ENCODE measurements at regions not wholly inside any gene's neighbourhood (a gene's known extent, or its start where the extent isn't known, plus 50 kb on each side); places are given as distances from the start of the nearest gene placed in this dataset.

DNA sequence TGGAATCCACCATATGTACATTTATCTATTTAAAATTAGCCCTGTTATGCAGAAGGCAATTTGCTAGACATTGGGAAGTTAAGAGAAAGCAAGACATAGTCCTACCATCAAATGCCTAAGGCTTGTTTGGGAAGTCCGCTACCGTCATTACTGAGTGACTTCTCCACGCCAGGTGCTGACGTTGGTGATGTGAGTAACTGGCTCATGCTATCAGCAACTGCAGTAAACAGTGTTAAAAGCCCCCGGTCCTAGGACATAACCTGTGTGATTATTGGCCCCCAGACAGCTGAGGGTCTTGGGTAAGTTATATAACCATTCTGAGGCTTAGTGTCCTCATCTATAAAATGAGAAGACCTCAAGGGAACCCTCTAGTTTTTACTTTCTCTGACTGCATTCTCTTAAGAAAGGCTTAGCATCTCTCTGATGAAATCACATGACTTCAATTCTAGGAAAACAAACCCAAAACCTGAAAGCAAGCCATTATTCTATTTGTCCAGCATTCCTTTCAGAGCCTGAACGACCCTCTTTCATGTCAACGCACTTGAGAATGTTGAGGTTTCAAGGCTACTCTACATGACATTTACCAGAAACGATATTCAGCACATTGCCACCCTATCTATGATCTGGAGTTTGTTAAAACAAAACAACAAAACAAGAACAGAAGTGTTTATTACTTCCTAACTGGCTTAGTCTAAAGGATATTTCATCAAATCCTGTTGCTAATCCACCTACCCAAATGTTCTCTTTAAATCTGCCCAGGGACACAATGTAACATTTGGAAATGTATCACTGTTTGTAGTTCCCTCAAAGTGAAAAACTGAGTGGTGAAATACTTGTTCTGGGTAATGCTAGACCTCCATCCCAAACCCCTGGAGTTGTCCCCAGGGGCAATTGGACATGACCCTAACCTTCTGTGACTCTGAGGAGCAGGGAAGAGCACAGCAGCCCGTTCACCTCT, 133.8 kb downstream of the BTBD3 start:
- Histone ChIP-seq H3K27me3 (ENCODE audit: control insufficient read depth in 4 of 4, insufficient read depth in 4 of 4, low read length in 3 of 4) (no peaks in the 10 kb centered on the region), H3K4me1 (ENCODE audit: control insufficient read depth in 4 of 4, insufficient read depth in 4 of 4, low read length in 3 of 4) (no peaks in the 10 kb centered on the region)
- DNase-seq (ENCODE audit: low spot score): no peak

DNA sequence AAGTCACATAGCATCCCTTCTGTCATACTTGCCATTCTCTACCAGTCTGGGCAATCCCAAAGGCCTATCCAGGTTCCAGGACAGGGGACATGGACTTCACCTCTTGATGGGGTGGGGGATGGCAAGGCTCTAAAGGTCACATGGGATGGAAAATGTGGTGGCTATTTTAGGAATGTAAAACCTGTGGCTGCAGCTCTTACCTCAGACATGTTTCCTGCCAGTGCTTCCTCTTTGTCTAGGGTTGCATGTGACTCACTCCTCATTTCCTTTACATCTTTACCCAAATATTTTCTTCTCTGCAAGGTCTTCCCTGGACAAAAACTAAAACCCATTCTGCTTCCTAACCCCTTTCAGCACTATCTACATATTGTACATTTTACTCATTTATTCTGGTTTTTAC, 135.7 kb downstream of the BTBD3 start:
- no peak overlapping the region for H3K9ac ChIP-seq (ENCODE audit: low read depth in 1 of 2, low read length in 2 of 2)
- no peaks in the 10 kb centered on the region for H3K9me3 ChIP-seq (ENCODE audit: control insufficient read depth in 4 of 4, low read length in 3 of 4)
- TF ChIP-seq NR2F2 (IDR thresholded peaks at IDR 0.05) (no peak), SP1 (IDR thresholded peaks at IDR 0.05) (no peak), RXRA (IDR thresholded peaks at IDR 0.05) (no peak), FOXA1 (IDR thresholded peaks at IDR 0.05) (no peak)
- TF ChIP-seq, protein P1, sequence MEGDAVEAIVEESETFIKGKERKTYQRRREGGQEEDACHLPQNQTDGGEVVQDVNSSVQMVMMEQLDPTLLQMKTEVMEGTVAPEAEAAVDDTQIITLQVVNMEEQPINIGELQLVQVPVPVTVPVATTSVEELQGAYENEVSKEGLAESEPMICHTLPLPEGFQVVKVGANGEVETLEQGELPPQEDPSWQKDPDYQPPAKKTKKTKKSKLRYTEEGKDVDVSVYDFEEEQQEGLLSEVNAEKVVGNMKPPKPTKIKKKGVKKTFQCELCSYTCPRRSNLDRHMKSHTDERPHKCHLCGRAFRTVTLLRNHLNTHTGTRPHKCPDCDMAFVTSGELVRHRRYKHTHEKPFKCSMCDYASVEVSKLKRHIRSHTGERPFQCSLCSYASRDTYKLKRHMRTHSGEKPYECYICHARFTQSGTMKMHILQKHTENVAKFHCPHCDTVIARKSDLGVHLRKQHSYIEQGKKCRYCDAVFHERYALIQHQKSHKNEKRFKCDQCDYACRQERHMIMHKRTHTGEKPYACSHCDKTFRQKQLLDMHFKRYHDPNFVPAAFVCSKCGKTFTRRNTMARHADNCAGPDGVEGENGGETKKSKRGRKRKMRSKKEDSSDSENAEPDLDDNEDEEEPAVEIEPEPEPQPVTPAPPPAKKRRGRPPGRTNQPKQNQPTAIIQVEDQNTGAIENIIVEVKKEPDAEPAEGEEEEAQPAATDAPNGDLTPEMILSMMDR (IDR thresholded peaks at IDR 0.05; ENCODE audit: low read depth, low read length, missing input control): no peak
- no peak overlapping the region for H3K4me3 ChIP-seq (ENCODE audit: low read depth in 1 of 3, low read length in 3 of 3)
- H3K4me1 ChIP-seq (ENCODE audit: control insufficient read depth in 4 of 4, insufficient read depth in 4 of 4, low read length in 3 of 4): no peaks in the 10 kb centered on the region
- DNase-seq (ENCODE audit: low spot score): no peak
- H3K36me3 ChIP-seq (ENCODE audit: control insufficient read depth in 4 of 4, insufficient read depth in 3 of 4, low read depth in 1 of 4, low read length in 3 of 4): no peaks in the 10 kb centered on the region
- no peaks in the 10 kb centered on the region for H3K27me3 ChIP-seq (ENCODE audit: control insufficient read depth in 4 of 4, insufficient read depth in 4 of 4, low read length in 3 of 4)
- H3K27ac ChIP-seq (ENCODE audit: low read depth in 1 of 2, low read length in 2 of 2): no peak overlapping the region

More for the DNA sequence above, 133.8 kb downstream of the BTBD3 start:
- H3K4me3 ChIP-seq (ENCODE audit: low read depth in 1 of 3, low read length in 3 of 3): no peak overlapping the region
- no peaks in the 10 kb centered on the region for H3K9me3 ChIP-seq (ENCODE audit: control insufficient read depth in 4 of 4, low read length in 3 of 4)
- no peaks in the 10 kb centered on the region for H3K36me3 ChIP-seq (ENCODE audit: control insufficient read depth in 4 of 4, insufficient read depth in 3 of 4, low read depth in 1 of 4, low read length in 3 of 4)
- no peak for TF ChIP-seq FOXA1 (IDR thresholded peaks at IDR 0.05)
- TF ChIP-seq, protein P2, sequence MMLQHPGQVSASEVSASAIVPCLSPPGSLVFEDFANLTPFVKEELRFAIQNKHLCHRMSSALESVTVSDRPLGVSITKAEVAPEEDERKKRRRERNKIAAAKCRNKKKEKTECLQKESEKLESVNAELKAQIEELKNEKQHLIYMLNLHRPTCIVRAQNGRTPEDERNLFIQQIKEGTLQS (IDR thresholded peaks at IDR 0.05): no peak
- no peak for TF ChIP-seq GABPA (IDR thresholded peaks at IDR 0.05 in 1 of 2, conservative IDR thresholded peaks at IDR 0.05 in 1 of 2)
- no peak for TF ChIP-seq JUND (IDR thresholded peaks at IDR 0.05)
- TF ChIP-seq TAF1 (conservative IDR thresholded peaks at IDR 0.05): no peak
- TF ChIP-seq NR2F2 (IDR thresholded peaks at IDR 0.05): no peak
- TF ChIP-seq FOXA2 (IDR thresholded peaks at IDR 0.05): no peak
- TF ChIP-seq, protein P1 (IDR thresholded peaks at IDR 0.05; ENCODE audit: low read depth, low read length, missing input control): no peak
- TF ChIP-seq YY1 (IDR thresholded peaks at IDR 0.05): no peak
- TF ChIP-seq, protein P3, sequence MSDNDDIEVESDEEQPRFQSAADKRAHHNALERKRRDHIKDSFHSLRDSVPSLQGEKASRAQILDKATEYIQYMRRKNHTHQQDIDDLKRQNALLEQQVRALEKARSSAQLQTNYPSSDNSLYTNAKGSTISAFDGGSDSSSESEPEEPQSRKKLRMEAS (IDR thresholded peaks at IDR 0.05): no peak
- TF ChIP-seq HNF4A (conservative IDR thresholded peaks at IDR 0.05): no peak
- TF ChIP-seq SP1 (IDR thresholded peaks at IDR 0.05): no peak
- no peak for TF ChIP-seq HNF4G (IDR thresholded peaks at IDR 0.05)
- TF ChIP-seq, protein P4, sequence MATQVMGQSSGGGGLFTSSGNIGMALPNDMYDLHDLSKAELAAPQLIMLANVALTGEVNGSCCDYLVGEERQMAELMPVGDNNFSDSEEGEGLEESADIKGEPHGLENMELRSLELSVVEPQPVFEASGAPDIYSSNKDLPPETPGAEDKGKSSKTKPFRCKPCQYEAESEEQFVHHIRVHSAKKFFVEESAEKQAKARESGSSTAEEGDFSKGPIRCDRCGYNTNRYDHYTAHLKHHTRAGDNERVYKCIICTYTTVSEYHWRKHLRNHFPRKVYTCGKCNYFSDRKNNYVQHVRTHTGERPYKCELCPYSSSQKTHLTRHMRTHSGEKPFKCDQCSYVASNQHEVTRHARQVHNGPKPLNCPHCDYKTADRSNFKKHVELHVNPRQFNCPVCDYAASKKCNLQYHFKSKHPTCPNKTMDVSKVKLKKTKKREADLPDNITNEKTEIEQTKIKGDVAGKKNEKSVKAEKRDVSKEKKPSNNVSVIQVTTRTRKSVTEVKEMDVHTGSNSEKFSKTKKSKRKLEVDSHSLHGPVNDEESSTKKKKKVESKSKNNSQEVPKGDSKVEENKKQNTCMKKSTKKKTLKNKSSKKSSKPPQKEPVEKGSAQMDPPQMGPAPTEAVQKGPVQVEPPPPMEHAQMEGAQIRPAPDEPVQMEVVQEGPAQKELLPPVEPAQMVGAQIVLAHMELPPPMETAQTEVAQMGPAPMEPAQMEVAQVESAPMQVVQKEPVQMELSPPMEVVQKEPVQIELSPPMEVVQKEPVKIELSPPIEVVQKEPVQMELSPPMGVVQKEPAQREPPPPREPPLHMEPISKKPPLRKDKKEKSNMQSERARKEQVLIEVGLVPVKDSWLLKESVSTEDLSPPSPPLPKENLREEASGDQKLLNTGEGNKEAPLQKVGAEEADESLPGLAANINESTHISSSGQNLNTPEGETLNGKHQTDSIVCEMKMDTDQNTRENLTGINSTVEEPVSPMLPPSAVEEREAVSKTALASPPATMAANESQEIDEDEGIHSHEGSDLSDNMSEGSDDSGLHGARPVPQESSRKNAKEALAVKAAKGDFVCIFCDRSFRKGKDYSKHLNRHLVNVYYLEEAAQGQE (IDR thresholded peaks at IDR 0.05): no peak
- no peak for TF ChIP-seq RXRA (IDR thresholded peaks at IDR 0.05)
- no peak overlapping the region for H3K9ac ChIP-seq (ENCODE audit: low read depth in 1 of 2, low read length in 2 of 2)
- H3K27ac ChIP-seq (ENCODE audit: low read depth in 1 of 2, low read length in 2 of 2): no peak overlapping the region
- WGBS: 79% methylated on average over 9 of the region's 9 CpGs
